Islet of Langerhans (tissue), 1 donor: ENCODE measurements at regions not wholly inside any gene's neighbourhood (a gene's known extent, or its start where the extent isn't known, plus 50 kb on each side); places are given as distances from the start of the nearest gene placed in this dataset.

ENCODE experiments used
- FAIRE-seq: peaks from one replicate; lab custom pipeline; 2011; peaks lifted over from hg19 to GRCh38; lab: Jason Lieb, UNC

GRCh38 chr4:155616117-155616516 lies 50.5 kb upstream of the GUCY1A1 start:
- no peak for FAIRE-seq

GRCh38 chr4:155615081-155615887 lies 51.4 kb upstream of the GUCY1A1 start:
- FAIRE-seq, result no peak

DNA sequence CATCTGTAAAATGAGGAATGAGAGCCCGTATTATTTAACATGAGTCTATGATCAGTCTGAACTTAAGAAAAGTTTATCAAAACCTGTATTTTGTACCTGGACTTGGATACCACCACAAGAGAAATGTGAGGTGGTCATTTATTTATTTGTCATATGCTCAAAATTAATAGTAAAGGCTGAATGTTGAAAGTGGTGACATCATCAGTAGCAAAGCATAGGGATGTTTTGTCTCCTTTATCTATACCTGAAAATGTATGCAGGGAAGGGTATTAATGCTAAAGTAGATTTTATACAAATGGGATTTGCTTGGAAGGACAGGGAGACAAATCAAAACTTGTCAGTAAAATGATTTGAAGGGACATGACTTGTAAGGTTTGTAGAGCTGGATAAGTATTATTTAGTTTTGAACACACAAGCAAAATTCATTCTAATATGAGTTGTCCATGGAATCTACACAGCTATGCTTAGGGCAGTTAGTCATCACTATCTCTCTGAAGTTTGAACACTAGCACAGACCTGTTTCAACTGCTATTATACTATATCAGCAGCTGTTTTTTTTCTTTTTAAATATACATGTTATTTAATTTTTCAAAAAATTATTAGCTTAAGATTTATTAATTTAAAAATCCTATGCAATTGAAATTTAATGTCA lies 52.4 kb upstream of the GUCY1A1 start:
- FAIRE-seq, result peak; percentile 21

GRCh38 chr4:155612074-155612473 lies 54.6 kb upstream of the GUCY1A1 start:
- no peak for FAIRE-seq

- FAIRE-seq, result no peak
Measured at GRCh38 chr4:155611501-155611900, 55.1 kb upstream of the GUCY1A1 start.

GRCh38 chr4:155610143-155610542 lies 56.5 kb upstream of the GUCY1A1 start:
- FAIRE-seq, result no peak

DNA sequence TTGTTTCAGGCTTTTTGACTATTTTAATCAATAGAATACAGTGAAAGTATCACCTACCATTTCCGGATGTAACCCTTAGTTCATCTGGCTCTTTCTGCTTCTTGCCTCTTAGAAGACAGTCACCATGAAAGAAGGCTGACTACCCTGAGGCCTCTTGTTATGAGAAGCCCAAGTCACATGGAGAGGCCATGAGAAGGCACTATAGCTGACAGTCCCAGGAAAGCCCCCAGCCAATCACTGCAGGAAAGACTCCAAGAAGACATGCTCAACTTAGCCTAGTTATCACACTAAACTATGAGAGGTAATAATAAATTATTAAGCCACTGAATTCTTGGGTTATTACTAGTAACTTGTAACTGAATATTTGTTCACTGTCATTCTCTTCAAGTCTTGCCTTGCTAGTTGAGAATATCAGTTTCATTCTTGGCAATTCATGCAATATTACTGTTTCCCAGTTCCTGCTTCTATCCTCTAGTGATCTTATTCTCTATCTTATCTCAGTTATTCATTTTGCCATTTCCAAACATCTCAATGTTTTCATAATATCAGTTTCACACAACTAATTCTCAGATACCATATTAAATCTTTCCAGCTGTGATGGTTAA lies 57.1 kb upstream of the GUCY1A1 start:
- FAIRE-seq, result no peak

DNA sequence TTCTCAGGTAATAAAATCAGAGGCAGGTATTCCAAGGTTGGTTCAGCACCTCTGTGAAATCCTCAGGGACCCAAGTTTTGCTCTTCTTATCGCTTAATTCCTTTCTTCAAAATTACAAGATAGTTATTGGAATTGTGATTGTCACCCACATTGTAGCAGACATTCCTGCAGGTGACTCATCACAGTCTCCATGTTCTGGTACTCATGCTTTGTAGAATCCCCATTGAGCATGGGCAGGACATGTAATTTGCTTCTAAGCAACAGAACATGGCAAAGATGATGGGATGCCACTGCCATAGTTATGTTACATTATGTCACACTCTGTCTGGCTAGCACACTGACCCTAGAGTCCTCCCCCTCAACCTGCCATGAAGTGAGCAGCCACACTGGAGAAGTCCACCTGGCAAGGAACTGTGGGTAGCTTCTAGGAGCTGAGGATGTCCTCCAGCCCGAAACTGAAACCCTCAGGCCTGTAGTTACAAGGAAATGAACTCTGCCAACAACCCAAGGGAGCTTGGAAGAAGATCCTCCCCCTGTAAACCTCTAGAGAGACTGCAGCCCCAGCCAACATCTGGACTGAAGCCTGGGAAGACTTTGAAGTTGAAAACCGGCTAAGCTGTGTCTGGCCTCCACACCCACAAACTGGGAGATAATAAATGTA lies 58.3 kb upstream of the GUCY1A1 start:
- no peak for FAIRE-seq

DNA sequence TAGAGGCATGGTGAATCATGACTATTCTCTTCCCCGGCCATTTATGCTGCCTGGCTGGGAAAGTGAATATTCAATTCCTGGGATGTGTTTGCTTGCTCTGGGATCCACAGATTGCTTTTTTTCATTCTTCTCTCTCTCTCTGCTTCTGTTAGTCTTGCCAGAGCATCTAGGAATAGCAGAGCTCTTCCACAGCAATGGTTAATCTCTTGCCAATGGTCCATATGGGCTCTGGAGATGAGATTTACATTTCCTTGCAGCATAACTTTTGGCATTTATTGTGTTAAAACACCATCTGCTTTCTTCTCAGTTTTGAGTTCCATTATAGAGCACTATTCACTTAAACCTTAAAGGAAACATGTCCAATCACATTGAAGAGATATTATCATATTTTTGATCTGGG lies 59.2 kb upstream of the GUCY1A1 start:
- FAIRE-seq, result no peak

DNA sequence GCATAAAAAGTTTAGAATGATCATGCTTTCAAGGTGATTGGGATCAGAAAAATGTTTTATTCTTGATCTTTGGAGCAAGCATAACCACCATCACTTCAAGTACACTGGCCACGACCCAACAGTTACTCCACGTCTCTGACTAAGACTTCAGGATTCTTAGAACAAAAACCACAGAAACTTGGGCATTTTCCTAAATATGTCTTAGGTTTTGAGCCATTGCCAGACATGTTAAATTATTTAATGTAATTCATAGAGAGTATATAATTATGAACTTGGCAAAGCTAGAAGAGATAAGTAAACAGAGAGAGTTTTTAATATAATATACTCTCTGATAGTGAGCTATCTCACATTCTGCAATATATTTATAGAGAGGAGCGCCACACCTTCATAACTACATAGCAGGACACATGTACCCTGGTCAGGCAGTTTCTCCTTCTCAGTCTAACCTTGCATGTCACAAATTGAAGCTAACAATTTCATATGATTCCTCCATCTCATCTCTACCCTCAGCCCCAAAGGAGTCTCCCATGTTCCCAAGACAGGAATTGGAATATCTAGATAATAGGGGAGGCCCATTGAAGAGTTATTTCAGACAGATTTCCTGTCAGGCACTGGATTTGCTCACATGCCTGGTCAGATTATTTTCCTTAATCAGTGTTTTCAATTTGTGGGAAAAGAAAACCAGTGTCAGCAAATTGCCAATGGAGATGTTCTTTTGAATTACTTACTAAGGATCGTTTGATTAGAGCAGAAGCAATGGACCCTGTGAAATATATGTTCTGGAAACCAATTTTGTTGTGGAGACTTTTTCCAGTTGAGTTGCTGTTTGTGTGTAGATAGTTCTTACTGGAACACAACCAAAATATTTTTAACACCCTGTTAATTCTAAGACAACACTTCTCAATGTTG lies 61.7 kb upstream of the GUCY1A1 start:
- no peak for FAIRE-seq

- no peak for FAIRE-seq
Measured at GRCh38 chr4:155603360-155603891, 63.2 kb upstream of the GUCY1A1 start.

- FAIRE-seq, result no peak
Measured at GRCh38 chr4:155602351-155603140, 64.1 kb upstream of the GUCY1A1 start.

DNA sequence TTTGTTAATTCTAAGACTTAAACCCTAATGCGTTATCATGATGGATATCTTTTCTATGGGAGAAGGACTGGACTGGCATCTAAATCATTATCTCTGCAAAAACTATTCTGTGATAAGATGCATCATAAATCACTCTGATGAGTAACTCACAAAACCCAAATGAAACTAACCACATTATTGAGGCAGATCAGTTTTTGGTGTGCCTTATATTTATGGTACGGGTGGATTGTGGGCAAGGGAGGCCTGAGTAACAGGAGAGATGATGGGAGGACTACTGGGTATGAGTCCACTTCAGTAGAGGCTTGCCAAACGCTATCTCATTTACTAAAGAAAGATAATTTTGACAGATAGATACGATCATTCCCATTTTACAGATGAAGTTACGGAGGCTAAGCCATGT lies 66.4 kb upstream of the GUCY1A1 start:
- no peak for FAIRE-seq

- no peak for FAIRE-seq
Measured at GRCh38 chr4:155599596-155599995, 67.1 kb upstream of the GUCY1A1 start.

DNA sequence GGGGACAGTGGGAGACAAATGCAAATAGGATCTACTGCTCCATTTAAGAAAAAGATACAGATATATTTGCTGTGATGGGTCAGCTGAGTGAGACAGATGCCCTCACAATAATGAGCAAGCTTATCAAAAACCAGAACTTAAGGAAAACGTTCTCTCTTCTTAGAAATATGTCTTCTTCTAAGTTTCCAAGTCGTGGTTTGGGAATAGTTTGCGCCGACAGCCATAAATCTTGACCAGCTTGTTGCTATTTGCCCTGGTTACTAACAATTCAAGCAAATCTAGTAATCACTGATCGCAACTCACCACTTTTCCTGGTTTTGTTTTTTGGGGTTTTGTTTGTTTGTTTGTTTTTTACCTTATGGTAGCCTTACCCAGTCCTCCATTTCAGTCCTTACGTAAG lies 67.6 kb upstream of the GUCY1A1 start:
- no peak for FAIRE-seq

GRCh38 chr4:155597933-155598451 lies 68.7 kb upstream of the GUCY1A1 start:
- no peak for FAIRE-seq

- no peak for FAIRE-seq
Measured at GRCh38 chr4:155597281-155597680, 69.4 kb upstream of the GUCY1A1 start.

GRCh38 chr4:155593793-155594192 lies 72.9 kb upstream of the GUCY1A1 start:
- no peak for FAIRE-seq

DNA sequence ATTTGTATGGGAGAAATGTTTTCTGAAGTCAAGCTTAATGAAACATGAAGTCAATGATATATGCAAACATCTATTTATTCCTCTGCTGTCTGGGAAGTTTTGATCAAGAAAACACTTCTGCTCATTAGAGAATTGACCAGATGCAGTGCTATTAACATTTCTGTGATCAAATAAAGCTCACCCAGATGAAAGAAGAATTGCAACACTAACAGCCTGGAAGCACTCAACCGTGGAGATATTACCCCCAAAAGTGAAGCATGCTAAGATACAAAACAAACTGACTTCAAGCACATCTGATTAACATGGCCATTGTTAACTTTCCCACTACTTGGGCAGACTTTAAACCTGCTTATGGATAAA lies 73.7 kb upstream of the GUCY1A1 start:
- FAIRE-seq, result peak; percentile 5

DNA sequence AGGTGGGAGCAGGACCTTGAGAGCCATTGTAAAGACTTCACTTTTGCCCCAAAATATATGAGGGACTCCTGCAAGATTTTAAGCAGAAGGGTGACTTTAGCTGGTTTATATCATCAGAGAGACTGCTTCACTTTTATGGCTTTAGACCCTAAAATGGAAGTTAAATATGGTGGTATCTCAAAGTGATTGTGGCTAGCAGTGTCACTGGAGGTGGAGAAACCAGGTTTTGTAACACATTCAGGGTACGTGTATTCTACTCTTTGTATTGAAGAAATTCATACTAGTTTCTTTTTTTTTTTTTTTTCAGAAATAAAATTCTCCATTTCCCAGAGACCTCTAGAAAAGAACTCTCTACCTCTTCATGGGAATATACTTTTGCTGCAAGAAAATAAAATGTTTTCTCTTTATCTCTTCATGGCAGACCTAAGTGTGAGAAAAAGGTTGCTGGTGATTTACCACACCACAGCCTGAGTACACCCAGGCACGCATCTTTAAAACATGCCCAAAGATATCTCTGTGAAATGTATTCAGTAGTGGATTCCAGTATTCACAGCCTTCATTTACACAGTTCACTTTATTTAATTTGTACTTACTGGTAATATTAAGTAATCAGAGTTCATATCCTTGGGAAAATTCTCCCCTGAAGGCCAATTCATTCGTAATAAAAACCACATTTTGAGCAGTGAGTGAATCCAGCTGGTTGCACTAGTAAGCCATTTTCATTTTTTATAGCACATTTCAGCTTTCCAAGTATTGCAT lies 74.3 kb upstream of the GUCY1A1 start:
- peak; percentile 62 for FAIRE-seq
